ENCODE measurements at regions not wholly inside any gene's neighbourhood (a gene's known extent, or its start where the extent isn't known, plus 50 kb on each side); places are given as distances from the start of the nearest gene placed in this dataset.

DNA sequence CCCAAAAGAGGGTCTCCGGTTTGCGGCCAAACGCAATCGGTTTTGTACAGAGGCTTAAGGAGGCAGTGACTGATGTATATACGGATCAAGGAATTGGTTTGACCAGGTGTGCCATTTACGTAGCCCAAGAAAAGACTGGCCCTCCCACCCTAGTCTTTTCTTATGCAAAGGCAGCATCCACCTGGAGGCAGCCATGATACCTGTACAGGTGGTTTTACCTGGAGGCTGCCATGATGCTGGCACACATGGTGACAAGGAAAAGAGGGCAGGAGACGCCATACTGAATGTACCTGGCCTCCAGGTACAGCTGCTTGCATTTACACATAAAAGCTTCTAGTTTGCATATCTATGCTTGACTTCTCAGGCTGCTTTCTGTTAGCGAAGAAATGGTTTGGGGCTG, 917.7 kb upstream of the INTU start:
- TF ChIP-seq SUZ12 (IDR thresholded peaks at IDR 0.05; ENCODE audit: extremely low read depth, insufficient read depth, insufficient read length) (no peak), ZNF274 (IDR thresholded peaks at IDR 0.05; ENCODE audit: low read depth, low read length) (no peak), YY1 (IDR thresholded peaks at IDR 0.05; ENCODE audit: insufficient read depth, insufficient read length) (no peak)
